Cardiac fibroblast (primary cell): ENCODE measurements at regions not wholly inside any gene's neighbourhood (a gene's known extent, or its start where the extent isn't known, plus 50 kb on each side); places are given as distances from the start of the nearest gene placed in this dataset.
"Not testable (repeated sequence)": the region's sequence is repeated elsewhere in the genome, so short reads cannot be mapped to it uniquely, and the experiment has no call there.

ENCODE experiments used
- DNase-seq, 2 donors: peaks; one replicate each; pipeline versions ENCODE4 v3.0.0 to v3.0.0-alpha.2; 2010; ENCODE audit warnings: low read depth in 2 of 2
- H3K4me3 ChIP-seq, 2 donors: replicated peaks in 1 of 2; 1 replicate in 1 of 2; 2 replicates in 1 of 2; pipeline ENCODE4 v1.5.1; 2011; ENCODE audit warnings: low read depth in 2 of 2, low read length in 2 of 2, mild to moderate bottlenecking in 2 of 2, moderate library complexity in 1 of 2
- TF ChIP-seq, protein P1 (sequence below): IDR thresholded peaks from one replicate; pipeline ENCODE4 v1.5.1; 2011; ENCODE audit warnings: low read depth, mild to moderate bottlenecking, low read length, inconsistent platforms

DNA sequence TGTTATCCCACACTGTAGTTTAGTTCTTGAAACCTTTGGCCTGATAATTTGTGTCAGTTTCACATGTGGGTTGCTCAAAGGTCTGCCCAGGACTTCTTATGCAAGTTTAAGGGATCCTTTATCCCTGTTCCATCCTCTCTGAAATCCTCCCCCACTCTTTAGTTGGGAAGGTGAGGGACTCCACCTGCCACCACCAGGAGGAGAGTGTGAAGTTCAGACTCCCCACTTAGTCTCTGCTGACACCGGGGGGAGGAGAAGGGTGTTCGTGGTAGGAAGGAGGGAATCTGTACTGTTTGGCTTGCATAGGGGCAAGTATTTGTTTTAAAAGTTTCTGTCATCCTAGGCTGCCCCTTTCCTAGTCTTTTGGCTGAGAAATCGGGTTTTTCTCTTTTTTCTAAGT, 211.8 kb downstream of the PPP4R3C start:
- TF ChIP-seq, protein P1, sequence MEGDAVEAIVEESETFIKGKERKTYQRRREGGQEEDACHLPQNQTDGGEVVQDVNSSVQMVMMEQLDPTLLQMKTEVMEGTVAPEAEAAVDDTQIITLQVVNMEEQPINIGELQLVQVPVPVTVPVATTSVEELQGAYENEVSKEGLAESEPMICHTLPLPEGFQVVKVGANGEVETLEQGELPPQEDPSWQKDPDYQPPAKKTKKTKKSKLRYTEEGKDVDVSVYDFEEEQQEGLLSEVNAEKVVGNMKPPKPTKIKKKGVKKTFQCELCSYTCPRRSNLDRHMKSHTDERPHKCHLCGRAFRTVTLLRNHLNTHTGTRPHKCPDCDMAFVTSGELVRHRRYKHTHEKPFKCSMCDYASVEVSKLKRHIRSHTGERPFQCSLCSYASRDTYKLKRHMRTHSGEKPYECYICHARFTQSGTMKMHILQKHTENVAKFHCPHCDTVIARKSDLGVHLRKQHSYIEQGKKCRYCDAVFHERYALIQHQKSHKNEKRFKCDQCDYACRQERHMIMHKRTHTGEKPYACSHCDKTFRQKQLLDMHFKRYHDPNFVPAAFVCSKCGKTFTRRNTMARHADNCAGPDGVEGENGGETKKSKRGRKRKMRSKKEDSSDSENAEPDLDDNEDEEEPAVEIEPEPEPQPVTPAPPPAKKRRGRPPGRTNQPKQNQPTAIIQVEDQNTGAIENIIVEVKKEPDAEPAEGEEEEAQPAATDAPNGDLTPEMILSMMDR, result no peak
- DNase-seq, result no peak
- H3K4me3 ChIP-seq, result no peak overlapping the region

DNA sequence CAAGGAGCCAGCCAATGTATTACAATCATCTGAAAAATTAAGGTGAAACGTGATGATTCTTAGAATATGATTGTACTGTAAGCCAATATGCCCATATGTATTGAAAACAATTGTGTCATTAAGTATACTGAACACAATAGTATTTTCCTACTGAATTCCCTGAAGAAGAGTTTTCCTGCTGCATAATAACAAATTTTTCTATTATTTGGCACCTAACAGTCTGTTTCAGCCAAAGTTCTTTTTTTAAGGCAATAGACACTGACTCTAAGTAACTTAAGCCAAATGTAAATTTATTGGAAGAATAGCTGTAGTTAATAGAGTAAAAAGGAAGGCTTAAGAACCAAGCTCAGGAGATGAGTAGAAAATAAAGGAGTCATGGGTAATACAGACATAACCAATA, 220.6 kb downstream of the PPP4R3C start:
- no peak for DNase-seq
- TF ChIP-seq, protein P1, result no peak
- no peak overlapping the region for H3K4me3 ChIP-seq

DNA sequence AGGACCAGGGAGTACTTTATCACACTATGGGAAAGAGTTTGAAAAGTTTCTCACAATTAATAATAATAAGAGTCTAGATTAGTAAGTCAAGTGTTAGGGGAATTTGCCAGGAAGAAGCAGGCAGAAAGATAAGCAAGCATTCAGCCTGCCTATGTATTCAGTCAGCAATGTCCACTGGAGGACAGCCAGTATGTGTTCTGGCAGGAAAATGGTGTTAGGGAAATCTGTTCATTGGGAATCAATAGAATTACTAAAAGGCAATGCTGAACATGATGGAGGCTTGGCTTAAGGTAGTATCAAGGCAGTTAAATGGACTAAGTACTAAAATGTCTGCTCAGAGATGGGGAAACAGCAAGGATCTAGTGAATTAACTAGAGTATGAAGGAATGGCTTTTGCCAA, 221.2 kb downstream of the PPP4R3C start:
- no peak overlapping the region for H3K4me3 ChIP-seq
- TF ChIP-seq, protein P1, result no peak
- DNase-seq, result no peak

DNA sequence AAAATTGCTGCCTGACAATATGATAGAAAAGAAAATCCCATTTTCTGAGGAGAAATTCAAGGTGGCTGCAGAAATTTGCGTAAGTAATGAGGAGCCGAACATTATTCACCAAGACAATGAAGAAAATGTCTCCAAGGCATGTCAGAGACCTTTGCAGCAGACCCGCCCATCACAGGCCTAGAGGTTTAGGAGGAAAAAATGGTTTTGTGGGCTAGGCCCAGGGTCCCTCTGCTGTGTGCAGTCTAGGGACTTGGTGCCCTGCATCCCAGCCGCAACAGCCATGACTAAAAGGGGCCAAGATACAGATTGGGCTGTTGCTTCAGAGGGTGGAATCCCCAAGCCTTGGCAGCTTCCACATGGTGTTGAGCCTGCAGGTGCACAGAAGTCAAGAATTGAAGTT, 223.1 kb downstream of the PPP4R3C start:
- DNase-seq, H3K4me3 ChIP-seq: not testable (repeated sequence)

DNA sequence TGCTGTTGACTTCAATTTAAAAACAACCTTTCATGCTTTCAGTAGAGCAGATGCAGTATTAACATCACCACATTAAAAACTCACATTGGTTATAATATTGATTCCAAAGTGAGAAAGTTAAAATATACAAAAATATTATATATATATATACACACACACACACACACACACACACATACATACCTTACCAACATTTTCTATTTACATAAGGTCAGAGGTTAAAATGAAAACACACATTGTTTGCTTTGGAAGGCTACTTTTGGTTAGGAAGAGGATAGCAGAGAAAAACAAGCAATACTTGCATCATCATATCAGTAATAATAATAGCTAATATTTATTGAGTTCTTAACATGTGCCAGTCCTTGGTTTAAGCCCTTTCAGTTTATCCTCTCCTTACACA, 226.5 kb downstream of the PPP4R3C start:
- H3K4me3 ChIP-seq, result no peak overlapping the region
- DNase-seq, result no peak
- TF ChIP-seq, protein P1, result no peak

DNA sequence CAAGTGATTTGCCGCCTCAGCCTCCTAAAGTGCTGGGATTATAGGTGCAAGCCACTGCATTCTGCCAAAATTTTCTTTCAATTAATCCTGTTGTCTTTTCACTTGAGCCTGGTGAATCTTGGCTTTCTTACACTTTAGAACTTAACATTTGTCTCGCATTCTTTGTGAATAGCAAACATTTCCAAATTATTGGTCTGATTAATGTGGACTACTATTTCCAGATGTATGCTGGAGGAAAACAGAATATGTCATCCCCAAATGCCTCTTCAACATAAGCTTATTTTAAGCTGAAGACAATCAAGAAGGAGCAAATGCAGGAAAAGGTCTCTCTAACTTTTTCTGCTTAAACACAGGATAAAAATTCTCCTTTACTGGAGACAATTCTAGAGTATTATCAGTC, 233.4 kb downstream of the PPP4R3C start:
- no peak overlapping the region for H3K4me3 ChIP-seq
- TF ChIP-seq, protein P1, result no peak

DNA sequence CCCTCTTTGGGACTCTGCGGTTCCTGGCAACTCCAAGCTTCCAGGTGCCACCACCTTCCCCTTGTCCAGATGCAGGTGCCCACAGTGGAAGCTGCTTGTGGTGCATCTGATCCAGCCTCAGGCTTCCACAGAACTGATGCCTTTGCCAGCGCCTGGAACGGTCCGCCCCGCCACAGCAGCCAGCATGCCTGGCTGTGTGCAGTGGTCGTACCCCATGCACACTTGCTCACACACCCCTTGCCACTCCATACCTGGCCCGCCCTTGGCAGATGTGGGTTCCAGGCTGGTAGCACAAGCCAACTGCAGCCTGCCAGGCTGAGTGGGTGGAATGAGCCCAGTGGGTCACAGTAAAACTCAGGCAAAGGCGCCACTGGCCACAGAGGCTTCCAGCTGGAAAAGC, 240.5 kb downstream of the PPP4R3C start:
- H3K4me3 ChIP-seq, result no peak overlapping the region
- TF ChIP-seq, protein P1, result no peak
- no peak for DNase-seq

More for the DNA sequence above, 233.4 kb downstream of the PPP4R3C start:
- DNase-seq, result no peak
